IMR-90 (cell line): ENCODE measurements at regions not wholly inside any gene's neighbourhood (a gene's known extent, or its start where the extent isn't known, plus 50 kb on each side); places are given as distances from the start of the nearest gene placed in this dataset.

Source experiments
- ATAC-seq: fragments of 200-7000 bp; cut with Tn5 transposase; 2 replicates; pipeline ENCODE4 v1.9.1; 2020; ENCODE audit warnings: low read depth, mild to moderate bottlenecking, moderate library complexity
- BruUV-seq: library from RNA; stranded (reverse); fragments of 400-500 nt; replicated peaks from 2 replicates; lab custom pipeline; 2021; lab: Mats Ljungman, UMichigan
- CTCF ChIA-PET: fragments of 300-600 bp; formaldehyde crosslinking; extraction: SDS; loops from one replicate; lab custom pipeline; 2021; ENCODE audit warnings: antibody characterized with exemption; lab: Yijun Ruan, JAX
- POLR2A ChIA-PET: fragments of 300-600 bp; sonication (Branson Sonifier 250); formaldehyde crosslinking; loops from one replicate; lab custom pipeline; 2022; ENCODE audit warnings: antibody characterized with exemption; ENCODE audit not compliant: unreplicated experiment; lab: Charles Lee
- DNase-seq: peaks from one replicate; pipeline ENCODE4 v3.0.0; 2013
- H2AFZ ChIP-seq: replicated peaks from 2 replicates; pipeline ENCODE3; 2013; ENCODE audit warnings: low read length, mild to moderate bottlenecking; ENCODE audit not compliant: poor library complexity
- H2AK5ac ChIP-seq: 2 replicates; pipeline ENCODE4 v1.6.1; 2013; ENCODE audit warnings: low read depth, low read length, inconsistent platforms
- H2AK9ac ChIP-seq: replicated peaks from 2 replicates; pipeline ENCODE3; 2013; ENCODE audit warnings: mild to moderate bottlenecking, low read depth, low read length, moderate library complexity; ENCODE audit not compliant: poor library complexity
- H2BK120ac ChIP-seq: 2 replicates; pipeline ENCODE4 v1.6.1; 2013; ENCODE audit warnings: low read depth, low read length, inconsistent platforms
- H2BK15ac ChIP-seq: 3 replicates; pipeline ENCODE4 v1.6.1; 2013; ENCODE audit warnings: low read depth, low read length, inconsistent platforms
- H2BK20ac ChIP-seq: 2 replicates; pipeline ENCODE4 v1.6.1; 2013; ENCODE audit warnings: low read depth, mild to moderate bottlenecking, inconsistent platforms, low read length, moderate library complexity
- H2BK5ac ChIP-seq: 2 replicates; pipeline ENCODE4 v1.6.1; 2013; ENCODE audit warnings: mild to moderate bottlenecking, low read depth, low read length, inconsistent platforms; ENCODE audit not compliant: poor library complexity, severe bottlenecking
- H3K14ac ChIP-seq: replicated peaks from 2 replicates; pipeline ENCODE4 v1.6.1; 2013; ENCODE audit warnings: low read depth, low read length, inconsistent platforms
- H3K18ac ChIP-seq: 2 replicates; pipeline ENCODE4 v1.6.1; 2013; ENCODE audit warnings: low read depth, low read length, control low read depth
- H3K23ac ChIP-seq: 2 replicates; pipeline ENCODE4 v1.6.1; 2013; ENCODE audit warnings: low read depth, low read length, inconsistent platforms
- H3K27ac ChIP-seq: 2 replicates; pipeline ENCODE4 v1.5.1; 2013; ENCODE audit warnings: mild to moderate bottlenecking, control low read depth, low read length; ENCODE audit not compliant: insufficient read depth
- H3K27me3 ChIP-seq: 2 replicates; pipeline ENCODE4 v1.6.1; 2013; ENCODE audit warnings: low read length; ENCODE audit not compliant: control insufficient read depth, insufficient read depth
- H3K36me3 ChIP-seq: 2 replicates; pipeline ENCODE4 v1.6.1; 2013; ENCODE audit warnings: low read length, mixed read lengths; ENCODE audit not compliant: control insufficient read depth, insufficient read depth
- H3K4ac ChIP-seq: 2 replicates; pipeline ENCODE4 v1.6.1; 2013; ENCODE audit warnings: low read depth, low read length, inconsistent platforms
- H3K4me1 ChIP-seq: 2 replicates; pipeline ENCODE4 v1.6.1; 2013; ENCODE audit warnings: low read length, mixed read lengths; ENCODE audit not compliant: control insufficient read depth, insufficient read depth
- H3K4me2 ChIP-seq: 2 replicates; pipeline ENCODE4 v1.6.1; 2013; ENCODE audit warnings: low read depth, mild to moderate bottlenecking, control low read depth, low read length, moderate library complexity
- H3K4me3 ChIP-seq: 2 replicates; pipeline ENCODE4 v1.5.1; 2013; ENCODE audit warnings: low read depth, mild to moderate bottlenecking, control low read depth, low read length, moderate library complexity; ENCODE audit not compliant: insufficient read depth
- H3K56ac ChIP-seq: 2 replicates; pipeline ENCODE4 v1.6.1; 2013; ENCODE audit warnings: low read length, inconsistent platforms; ENCODE audit not compliant: insufficient read depth; ENCODE audit errors: extremely low read depth
- H3K79me1 ChIP-seq, 2 experiments: 2 replicates each; pipeline ENCODE4 v1.6.1; 2013; ENCODE audit warnings: low read length in 2 of 2, inconsistent platforms in 1 of 2, low read depth in 1 of 2
- H3K9ac ChIP-seq: 2 replicates; pipeline ENCODE4 v1.6.1; 2013; ENCODE audit warnings: low read depth, low read length, control low read depth
- H3K9me1 ChIP-seq: 2 replicates; pipeline ENCODE4 v1.6.1; 2013; ENCODE audit warnings: low read length, inconsistent platforms; ENCODE audit not compliant: insufficient read depth
- H3K9me3 ChIP-seq: 2 replicates; pipeline ENCODE4 v1.6.1; 2013; ENCODE audit warnings: low read length; ENCODE audit not compliant: control insufficient read depth, insufficient read depth
- H4K20me1 ChIP-seq: 2 replicates; pipeline ENCODE4 v1.6.1; 2013; ENCODE audit warnings: low read length, inconsistent platforms; ENCODE audit not compliant: insufficient read depth
- H4K5ac ChIP-seq: 2 replicates; pipeline ENCODE4 v1.6.1; 2013; ENCODE audit warnings: mild to moderate bottlenecking, low read depth, low read length, control low read depth
- H4K8ac ChIP-seq, 2 experiments: 2 replicates each; pipeline ENCODE4 v1.6.1; 2013; ENCODE audit warnings: low read depth in 2 of 2, low read length in 2 of 2, control low read depth in 1 of 2, inconsistent platforms in 1 of 2
- H4K91ac ChIP-seq: 2 replicates; pipeline ENCODE4 v1.6.1; 2013; ENCODE audit warnings: low read depth, low read length, inconsistent platforms; ENCODE audit not compliant: insufficient read depth
- CHD1 ChIP-seq: IDR thresholded peaks from 2 replicates; pipeline ENCODE4 v1.6.1; 2012; ENCODE audit warnings: low read depth, low read length, improper control_type of control experiment
- CTCF ChIP-seq: conservative IDR thresholded peaks from 2 replicates; pipeline ENCODE4 v1.5.1; 2012; ENCODE audit warnings: mild to moderate bottlenecking, low read depth, low read length, improper control_type of control experiment
- ELK1 ChIP-seq: fragments of 150-350 bp; IDR thresholded peaks from 2 replicates; pipeline ENCODE4 v1.6.1; 2016; ENCODE audit warnings: low read depth, mild to moderate bottlenecking, low read length, moderate library complexity, borderline replicate concordance
- FOS ChIP-seq: fragments of 150-350 bp; IDR thresholded peaks from 2 replicates; pipeline ENCODE4 v1.6.1; 2016; ENCODE audit warnings: low read depth, low read length
- MAFK ChIP-seq: IDR thresholded peaks from 2 replicates; pipeline ENCODE4 v1.6.1; 2012; ENCODE audit warnings: low read depth, low read length, improper control_type of control experiment
- MAZ ChIP-seq: IDR thresholded peaks from 2 replicates; pipeline ENCODE4 v1.6.1; 2012; ENCODE audit warnings: low read depth, mild to moderate bottlenecking, low read length, improper control_type of control experiment, moderate library complexity, borderline replicate concordance
- NFE2L2 ChIP-seq: fragments of 150-350 bp; IDR thresholded peaks from 2 replicates; pipeline ENCODE4 v1.6.1; 2016; ENCODE audit warnings: low read depth, mild to moderate bottlenecking, low read length
- POLR2A ChIP-seq: IDR thresholded peaks from 2 replicates; pipeline ENCODE4 v1.6.1; 2012; ENCODE audit warnings: mild to moderate bottlenecking, low read depth, low read length
- RAD21 ChIP-seq: IDR thresholded peaks from 2 replicates; pipeline ENCODE4 v1.6.1; 2012; ENCODE audit warnings: low read length, improper control_type of control experiment
- RFX5 ChIP-seq: IDR thresholded peaks from 2 replicates; pipeline ENCODE4 v1.8.0; 2012; ENCODE audit warnings: low read depth, mild to moderate bottlenecking, low read length, moderate library complexity
- SMC3 ChIP-seq: fragments of 150-350 bp; IDR thresholded peaks from 2 replicates; pipeline ENCODE4 v1.6.1; 2016; ENCODE audit warnings: low read depth, mild to moderate bottlenecking, antibody characterized with exemption, low read length, moderate library complexity
- WGBS, 2 experiments: methylation state at CpG; one replicate each; pipeline versions ENCODE4 v1.1.5 to v1.1.7; 2013; ENCODE audit warnings: missing lambda C conversion rate in 2 of 2; ENCODE audit not compliant: insufficient read length in 1 of 2; ENCODE audit errors: extremely low coverage in 2 of 2; 5-methylcytosine and 5-hydroxymethylcytosine counted together
- dilution Hi-C: fragments of 300-500 bp; cut with HindIII; formaldehyde crosslinking; loops from one replicate; pipeline ENCODE4 v1.14.3; 2018; ENCODE audit warnings: low sequenced_read_pairs; ENCODE audit not compliant: unreplicated experiment
- in situ Hi-C: fragments of 300-500 bp; cut with MboI; formaldehyde crosslinking; loops from 3 replicates; pipeline ENCODE4 v1.14.3; 2019; ENCODE audit warnings: low sequenced_read_pairs, inconsistent platforms, mixed read lengths
- intact Hi-C: fragments of 100-400 bp; cut with micrococcal nuclease; formaldehyde crosslinking; loops from 2 replicates; pipeline ENCODE4 v1.10.0; 2022

DNA sequence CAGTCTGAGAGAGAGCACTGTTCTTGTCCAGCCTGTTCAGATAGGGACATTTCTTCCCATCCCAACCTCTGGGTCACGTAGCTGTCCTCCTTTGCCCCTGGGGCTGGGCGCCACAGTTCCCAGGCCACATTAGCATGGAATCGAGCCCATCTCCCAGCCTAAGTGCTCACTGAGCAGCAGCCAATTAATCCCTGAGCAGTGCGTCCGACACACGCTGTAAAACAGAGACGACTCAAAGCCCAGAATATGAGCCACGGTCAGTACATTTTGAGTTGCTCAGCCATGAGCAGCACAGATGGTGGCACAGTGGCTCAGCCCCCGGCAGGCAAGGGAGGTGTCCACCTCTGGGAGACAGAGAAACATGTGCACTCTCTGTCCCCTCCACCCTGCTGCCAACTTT is 267.4 kb downstream of the NPHP4 start:
- no peak overlapping the region for H4K8ac ChIP-seq
- H4K5ac ChIP-seq = no peak overlapping the region
- H3K4me3 ChIP-seq = no peak overlapping the region
- H3K79me1 ChIP-seq = no peaks in the 10 kb centered on the region
- no peak overlapping the region for H2BK120ac ChIP-seq
- TF ChIP-seq MAFK (no peak), FOS (no peak), RAD21 (no peak), SMC3 (no peak), CHD1 (no peak), CTCF (no peak), RFX5 (no peak), POLR2A (no peak), NFE2L2 (no peak), ELK1 (no peak), MAZ (no peak)
- no peak overlapping the region for H2BK15ac ChIP-seq
- no peaks in the 10 kb centered on the region for H3K4me1 ChIP-seq
- no peaks in the 10 kb centered on the region for H3K36me3 ChIP-seq
- H4K91ac ChIP-seq = no peak overlapping the region
- peaks cover 37% of the 10 kb centered on the region for H3K9me3 ChIP-seq
- no peak overlapping the region for H2AFZ ChIP-seq
- WGBS, 2 experiments = 44% methylated on average over 8 of the region's 9 CpGs; no CpG with 5 or more reads in 1 of the 2 experiments
- H3K14ac ChIP-seq = no peak overlapping the region
- H3K56ac ChIP-seq = no peak overlapping the region
- H3K4ac ChIP-seq = no peak overlapping the region
- no TSS peak for BruUV-seq
- intact Hi-C loops = no loop called here
- no peaks in the 10 kb centered on the region for H4K20me1 ChIP-seq
- no peak overlapping the region for H3K9ac ChIP-seq
- DNase-seq (no peak), ATAC-seq (no peak)
- POLR2A ChIA-PET = no interaction called here
- H2BK20ac ChIP-seq = no peak overlapping the region
- H3K4me2 ChIP-seq = no peak overlapping the region
- H2BK5ac ChIP-seq = no peak overlapping the region
- no peaks in the 10 kb centered on the region for H3K9me1 ChIP-seq
- dilution Hi-C loops = no loop called here
- H3K23ac ChIP-seq = no peak overlapping the region
- no peak overlapping the region for H2AK9ac ChIP-seq
- CTCF ChIA-PET = no interaction called here
- no peak overlapping the region for H3K27ac ChIP-seq
- H3K18ac ChIP-seq = no peak overlapping the region
- H3K27me3 ChIP-seq = no peaks in the 10 kb centered on the region
- in situ Hi-C loops = no loop called here
- no peak overlapping the region for H2AK5ac ChIP-seq
